ENCODE measurements at regions not wholly inside any gene's neighbourhood (a gene's known extent, or its start where the extent isn't known, plus 50 kb on each side); places are given as distances from the start of the nearest gene placed in this dataset.

DNA sequence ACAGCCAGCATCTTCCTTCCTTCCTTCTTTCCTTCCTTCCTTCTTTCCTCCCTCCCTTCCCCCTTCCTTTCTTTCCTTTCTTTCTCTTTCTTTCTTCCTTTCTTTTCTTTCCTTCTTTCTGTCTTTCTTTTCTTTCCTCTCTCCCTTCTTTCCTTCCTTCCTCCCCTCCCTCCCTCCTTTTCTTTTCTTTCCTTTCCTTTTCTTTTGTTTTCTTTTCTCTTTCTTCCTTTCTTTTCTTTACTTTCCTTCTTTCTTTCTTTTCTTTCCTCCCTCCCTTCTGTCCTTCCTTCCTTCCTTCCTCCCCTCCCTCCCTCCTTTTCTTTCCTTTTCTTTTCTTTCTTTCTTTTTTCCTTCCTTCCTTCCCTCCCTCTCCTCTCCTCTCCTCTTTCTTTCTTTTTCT is 296.0 kb upstream of the LRRTM4 start:
- ChIA-PET POLR2A (no interaction called here), CTCF (interaction anchor here (0.6 kb wide), 1 partner anchor 169 kb away, joined by 3 read pairs; no protein-coding TSS in a partner anchor)
- TF ChIP-seq TEAD1 (CRISPR knock-in tag; IDR thresholded peaks at IDR 0.05) (no peak), PRRX2 (CRISPR knock-in tag; IDR thresholded peaks at IDR 0.05) (no peak), MYBL2 (CRISPR knock-in tag; IDR thresholded peaks at IDR 0.05) (no peak), CREM (CRISPR knock-in tag; IDR thresholded peaks at IDR 0.05) (no peak)
- H3K9me3 Mint-ChIP-seq = peaks cover 8% of the 10 kb centered on the region
- DNase-seq (ENCODE audit: low spot score) (no peak), ATAC-seq (no peak)
- H3K27me3 Mint-ChIP-seq (ENCODE audit: low read depth) = no peaks in the 10 kb centered on the region
- H3K27ac Mint-ChIP-seq = no peak overlapping the region
- H3K4me1 Mint-ChIP-seq = peaks cover 28% of the 10 kb centered on the region
- no peak overlapping the region for H3K4me3 Mint-ChIP-seq
- H3K36me3 Mint-ChIP-seq = 0 out of 2 replicates have a peak, but pooled peaks cover 3% of the 10 kb centered on the region

DNA sequence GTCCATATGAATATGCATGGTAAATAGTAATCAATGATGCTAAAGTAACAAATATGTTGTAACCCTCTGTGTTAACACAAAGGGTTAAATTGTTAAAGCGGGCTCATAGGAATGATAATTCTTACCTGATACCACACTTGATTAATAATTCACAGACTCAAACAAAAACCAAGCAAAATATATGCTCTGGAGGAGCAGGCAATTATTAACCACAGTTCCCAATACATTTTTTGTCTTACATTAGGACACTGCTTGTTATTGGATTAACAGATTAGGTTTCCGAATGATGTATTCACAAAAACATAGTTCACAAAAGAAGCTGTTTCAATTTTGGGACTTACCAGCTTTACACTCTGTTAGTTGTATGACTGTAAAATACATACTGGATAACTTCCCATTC is 300.9 kb upstream of the LRRTM4 start:
- peaks cover 14% of the 10 kb centered on the region for H3K36me3 Mint-ChIP-seq
- no peaks in the 10 kb centered on the region for H3K27me3 Mint-ChIP-seq (ENCODE audit: low read depth)
- peaks cover 28% of the 10 kb centered on the region for H3K9me3 Mint-ChIP-seq
- ATAC-seq (no peak), DNase-seq (ENCODE audit: low spot score) (no peak)
- CTCF ChIA-PET = no interaction called here
- TF ChIP-seq, protein P1, sequence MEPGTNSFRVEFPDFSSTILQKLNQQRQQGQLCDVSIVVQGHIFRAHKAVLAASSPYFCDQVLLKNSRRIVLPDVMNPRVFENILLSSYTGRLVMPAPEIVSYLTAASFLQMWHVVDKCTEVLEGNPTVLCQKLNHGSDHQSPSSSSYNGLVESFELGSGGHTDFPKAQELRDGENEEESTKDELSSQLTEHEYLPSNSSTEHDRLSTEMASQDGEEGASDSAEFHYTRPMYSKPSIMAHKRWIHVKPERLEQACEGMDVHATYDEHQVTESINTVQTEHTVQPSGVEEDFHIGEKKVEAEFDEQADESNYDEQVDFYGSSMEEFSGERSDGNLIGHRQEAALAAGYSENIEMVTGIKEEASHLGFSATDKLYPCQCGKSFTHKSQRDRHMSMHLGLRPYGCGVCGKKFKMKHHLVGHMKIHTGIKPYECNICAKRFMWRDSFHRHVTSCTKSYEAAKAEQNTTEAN (CRISPR knock-in tag; IDR thresholded peaks at IDR 0.05) = no peak
- TF ChIP-seq JAZF1 (CRISPR knock-in tag; IDR thresholded peaks at IDR 0.05) (no peak), ETV6 (CRISPR knock-in tag; IDR thresholded peaks at IDR 0.05) (no peak), ZNF671 (CRISPR knock-in tag; IDR thresholded peaks at IDR 0.05) (no peak), ZNF317 (CRISPR knock-in tag; IDR thresholded peaks at IDR 0.05; ENCODE audit: borderline replicate concordance, low read depth) (no peak), NFE2L1 (CRISPR knock-in tag; IDR thresholded peaks at IDR 0.05) (no peak), FOXP1 (CRISPR knock-in tag; IDR thresholded peaks at IDR 0.05; ENCODE audit: borderline replicate concordance) (no peak), ZNF263 (CRISPR knock-in tag; IDR thresholded peaks at IDR 0.05; ENCODE audit: low read depth) (no peak), CBFB (CRISPR knock-in tag; IDR thresholded peaks at IDR 0.05; ENCODE audit: low read depth) (no peak), FOXK1 (CRISPR knock-in tag; IDR thresholded peaks at IDR 0.05) (no peak), TCF7 (CRISPR knock-in tag; IDR thresholded peaks at IDR 0.05; ENCODE audit: low read depth) (no peak), ZNF138 (CRISPR knock-in tag; conservative IDR thresholded peaks at IDR 0.05) (no peak), GABPB1 (CRISPR knock-in tag; IDR thresholded peaks at IDR 0.05) (no peak)
- TF ChIP-seq, protein P2, sequence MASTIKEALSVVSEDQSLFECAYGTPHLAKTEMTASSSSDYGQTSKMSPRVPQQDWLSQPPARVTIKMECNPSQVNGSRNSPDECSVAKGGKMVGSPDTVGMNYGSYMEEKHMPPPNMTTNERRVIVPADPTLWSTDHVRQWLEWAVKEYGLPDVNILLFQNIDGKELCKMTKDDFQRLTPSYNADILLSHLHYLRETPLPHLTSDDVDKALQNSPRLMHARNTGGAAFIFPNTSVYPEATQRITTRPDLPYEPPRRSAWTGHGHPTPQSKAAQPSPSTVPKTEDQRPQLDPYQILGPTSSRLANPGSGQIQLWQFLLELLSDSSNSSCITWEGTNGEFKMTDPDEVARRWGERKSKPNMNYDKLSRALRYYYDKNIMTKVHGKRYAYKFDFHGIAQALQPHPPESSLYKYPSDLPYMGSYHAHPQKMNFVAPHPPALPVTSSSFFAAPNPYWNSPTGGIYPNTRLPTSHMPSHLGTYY (CRISPR knock-in tag; IDR thresholded peaks at IDR 0.05) = no peak
- TF ChIP-seq, protein P3, sequence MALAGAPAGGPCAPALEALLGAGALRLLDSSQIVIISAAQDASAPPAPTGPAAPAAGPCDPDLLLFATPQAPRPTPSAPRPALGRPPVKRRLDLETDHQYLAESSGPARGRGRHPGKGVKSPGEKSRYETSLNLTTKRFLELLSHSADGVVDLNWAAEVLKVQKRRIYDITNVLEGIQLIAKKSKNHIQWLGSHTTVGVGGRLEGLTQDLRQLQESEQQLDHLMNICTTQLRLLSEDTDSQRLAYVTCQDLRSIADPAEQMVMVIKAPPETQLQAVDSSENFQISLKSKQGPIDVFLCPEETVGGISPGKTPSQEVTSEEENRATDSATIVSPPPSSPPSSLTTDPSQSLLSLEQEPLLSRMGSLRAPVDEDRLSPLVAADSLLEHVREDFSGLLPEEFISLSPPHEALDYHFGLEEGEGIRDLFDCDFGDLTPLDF (CRISPR knock-in tag; IDR thresholded peaks at IDR 0.05) = no peak
- TF ChIP-seq, protein P4, sequence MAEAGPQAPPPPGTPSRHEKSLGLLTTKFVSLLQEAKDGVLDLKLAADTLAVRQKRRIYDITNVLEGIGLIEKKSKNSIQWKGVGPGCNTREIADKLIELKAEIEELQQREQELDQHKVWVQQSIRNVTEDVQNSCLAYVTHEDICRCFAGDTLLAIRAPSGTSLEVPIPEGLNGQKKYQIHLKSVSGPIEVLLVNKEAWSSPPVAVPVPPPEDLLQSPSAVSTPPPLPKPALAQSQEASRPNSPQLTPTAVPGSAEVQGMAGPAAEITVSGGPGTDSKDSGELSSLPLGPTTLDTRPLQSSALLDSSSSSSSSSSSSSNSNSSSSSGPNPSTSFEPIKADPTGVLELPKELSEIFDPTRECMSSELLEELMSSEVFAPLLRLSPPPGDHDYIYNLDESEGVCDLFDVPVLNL (CRISPR knock-in tag; IDR thresholded peaks at IDR 0.05; ENCODE audit: borderline replicate concordance, low read depth) = no peak
- TF ChIP-seq, protein P5, sequence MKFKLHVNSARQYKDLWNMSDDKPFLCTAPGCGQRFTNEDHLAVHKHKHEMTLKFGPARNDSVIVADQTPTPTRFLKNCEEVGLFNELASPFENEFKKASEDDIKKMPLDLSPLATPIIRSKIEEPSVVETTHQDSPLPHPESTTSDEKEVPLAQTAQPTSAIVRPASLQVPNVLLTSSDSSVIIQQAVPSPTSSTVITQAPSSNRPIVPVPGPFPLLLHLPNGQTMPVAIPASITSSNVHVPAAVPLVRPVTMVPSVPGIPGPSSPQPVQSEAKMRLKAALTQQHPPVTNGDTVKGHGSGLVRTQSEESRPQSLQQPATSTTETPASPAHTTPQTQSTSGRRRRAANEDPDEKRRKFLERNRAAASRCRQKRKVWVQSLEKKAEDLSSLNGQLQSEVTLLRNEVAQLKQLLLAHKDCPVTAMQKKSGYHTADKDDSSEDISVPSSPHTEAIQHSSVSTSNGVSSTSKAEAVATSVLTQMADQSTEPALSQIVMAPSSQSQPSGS (CRISPR knock-in tag; IDR thresholded peaks at IDR 0.05; ENCODE audit: borderline replicate concordance, low read depth) = no peak
- TF ChIP-seq, protein P6, sequence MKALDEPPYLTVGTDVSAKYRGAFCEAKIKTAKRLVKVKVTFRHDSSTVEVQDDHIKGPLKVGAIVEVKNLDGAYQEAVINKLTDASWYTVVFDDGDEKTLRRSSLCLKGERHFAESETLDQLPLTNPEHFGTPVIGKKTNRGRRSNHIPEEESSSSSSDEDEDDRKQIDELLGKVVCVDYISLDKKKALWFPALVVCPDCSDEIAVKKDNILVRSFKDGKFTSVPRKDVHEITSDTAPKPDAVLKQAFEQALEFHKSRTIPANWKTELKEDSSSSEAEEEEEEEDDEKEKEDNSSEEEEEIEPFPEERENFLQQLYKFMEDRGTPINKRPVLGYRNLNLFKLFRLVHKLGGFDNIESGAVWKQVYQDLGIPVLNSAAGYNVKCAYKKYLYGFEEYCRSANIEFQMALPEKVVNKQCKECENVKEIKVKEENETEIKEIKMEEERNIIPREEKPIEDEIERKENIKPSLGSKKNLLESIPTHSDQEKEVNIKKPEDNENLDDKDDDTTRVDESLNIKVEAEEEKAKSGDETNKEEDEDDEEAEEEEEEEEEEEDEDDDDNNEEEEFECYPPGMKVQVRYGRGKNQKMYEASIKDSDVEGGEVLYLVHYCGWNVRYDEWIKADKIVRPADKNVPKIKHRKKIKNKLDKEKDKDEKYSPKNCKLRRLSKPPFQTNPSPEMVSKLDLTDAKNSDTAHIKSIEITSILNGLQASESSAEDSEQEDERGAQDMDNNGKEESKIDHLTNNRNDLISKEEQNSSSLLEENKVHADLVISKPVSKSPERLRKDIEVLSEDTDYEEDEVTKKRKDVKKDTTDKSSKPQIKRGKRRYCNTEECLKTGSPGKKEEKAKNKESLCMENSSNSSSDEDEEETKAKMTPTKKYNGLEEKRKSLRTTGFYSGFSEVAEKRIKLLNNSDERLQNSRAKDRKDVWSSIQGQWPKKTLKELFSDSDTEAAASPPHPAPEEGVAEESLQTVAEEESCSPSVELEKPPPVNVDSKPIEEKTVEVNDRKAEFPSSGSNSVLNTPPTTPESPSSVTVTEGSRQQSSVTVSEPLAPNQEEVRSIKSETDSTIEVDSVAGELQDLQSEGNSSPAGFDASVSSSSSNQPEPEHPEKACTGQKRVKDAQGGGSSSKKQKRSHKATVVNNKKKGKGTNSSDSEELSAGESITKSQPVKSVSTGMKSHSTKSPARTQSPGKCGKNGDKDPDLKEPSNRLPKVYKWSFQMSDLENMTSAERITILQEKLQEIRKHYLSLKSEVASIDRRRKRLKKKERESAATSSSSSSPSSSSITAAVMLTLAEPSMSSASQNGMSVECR (CRISPR knock-in tag; IDR thresholded peaks at IDR 0.05; ENCODE audit: borderline replicate concordance) = no peak
- H3K4me3 Mint-ChIP-seq = no peak overlapping the region
- POLR2A ChIA-PET = no interaction called here
- no peak overlapping the region for H3K27ac Mint-ChIP-seq
- peaks cover 17% of the 10 kb centered on the region for H3K4me1 Mint-ChIP-seq
